DMS53 treated with DMSO at 0.1 percent for 48 hours (cell line): ENCODE measurements at regions not wholly inside any gene's neighbourhood (a gene's known extent, or its start where the extent isn't known, plus 50 kb on each side); places are given as distances from the start of the nearest gene placed in this dataset.
"Not testable (repeated sequence)": the region's sequence is repeated elsewhere in the genome, so short reads cannot be mapped to it uniquely, and the experiment has no call there.

ENCODE experiments used
- DNase-seq: peaks from one replicate; lab custom pipeline; 2025; ENCODE audit not compliant: unreplicated experiment; lab: John Stamatoyannopoulos, UW

GRCh38 chr2:121064186-121064585, 220.8 kb downstream of the TFCP2L1 start:
- no peak for DNase-seq

GRCh38 chr2:121065239-121065638, 219.8 kb downstream of the TFCP2L1 start:
- DNase-seq: no peak

- DNase-seq: no peak
These were observed 218.5 kb downstream of the TFCP2L1 start for GRCh38 chr2:121066526-121066925.

- no peak for DNase-seq
These were observed 216.2 kb downstream of the TFCP2L1 start for GRCh38 chr2:121068851-121069250.

- no peak for DNase-seq
These were observed 215.5 kb downstream of the TFCP2L1 start for GRCh38 chr2:121069434-121069969.

- DNase-seq: not testable (repeated sequence)
These were observed 214.9 kb downstream of the TFCP2L1 start for GRCh38 chr2:121070061-121070460.

GRCh38 chr2:121071034-121071504, 213.9 kb downstream of the TFCP2L1 start:
- peak; percentile 47 for DNase-seq

GRCh38 chr2:121072784-121073183, 212.2 kb downstream of the TFCP2L1 start:
- DNase-seq: no peak

GRCh38 chr2:121073320-121074210, 211.4 kb downstream of the TFCP2L1 start:
- DNase-seq: no peak

GRCh38 chr2:121074293-121074932, 210.6 kb downstream of the TFCP2L1 start:
- DNase-seq: no peak

GRCh38 chr2:121075006-121075551, 209.9 kb downstream of the TFCP2L1 start:
- DNase-seq: peak; percentile 45

GRCh38 chr2:121075641-121076497, 209.1 kb downstream of the TFCP2L1 start:
- no peak for DNase-seq

GRCh38 chr2:121076498-121076820, 208.5 kb downstream of the TFCP2L1 start:
- peak; percentile 59 for DNase-seq

GRCh38 chr2:121076885-121077549, 208.0 kb downstream of the TFCP2L1 start:
- DNase-seq: peak; percentile 46

- DNase-seq: no peak
These were observed 206.1 kb downstream of the TFCP2L1 start for GRCh38 chr2:121078899-121079298.

- DNase-seq: peak; percentile 48
These were observed 204.8 kb downstream of the TFCP2L1 start for GRCh38 chr2:121080013-121080772.

- no peak for DNase-seq
These were observed 203.3 kb downstream of the TFCP2L1 start for GRCh38 chr2:121081701-121082100.

GRCh38 chr2:121082191-121082590, 202.8 kb downstream of the TFCP2L1 start:
- DNase-seq: no peak

GRCh38 chr2:121084130-121084680, 200.8 kb downstream of the TFCP2L1 start:
- DNase-seq: no peak
